Endothelial cell of umbilical vein (primary cell): ENCODE measurements at regions not wholly inside any gene's neighbourhood (a gene's known extent, or its start where the extent isn't known, plus 50 kb on each side); places are given as distances from the start of the nearest gene placed in this dataset.

ENCODE experiments used
- BruUV-seq: library from RNA; stranded (reverse); fragments of 400-500 nt; replicated peaks from 2 replicates; lab custom pipeline; 2021; lab: Mats Ljungman, UMichigan
- CTCF ChIA-PET: fragments of 300-600, 350-600 bp; sonication (Branson Sonifier 250); formaldehyde crosslinking; loops from one replicate; lab custom pipeline; 2021; ENCODE audit warnings: antibody characterized with exemption, inconsistent platforms; lab: Charles Lee
- POLR2A ChIA-PET: fragments of 300-600, 350-600 bp; sonication (Branson Sonifier 250); formaldehyde crosslinking; loops from one replicate; lab custom pipeline; 2021; ENCODE audit warnings: antibody characterized with exemption, inconsistent platforms; lab: Charles Lee
- DNase-seq: peaks from one replicate; pipeline ENCODE4 v3.0.0-alpha.2; 2011; ENCODE audit warnings: low read depth, low spot score
- FAIRE-seq: peaks from 2 replicates; lab custom pipeline; 2011; peaks lifted over from hg19 to GRCh38; lab: Jason Lieb, UNC
- H2AFZ ChIP-seq: 2 replicates; pipeline ENCODE4 v1.6.0; 2012; ENCODE audit warnings: low read depth, low read length, control low read depth, inconsistent platforms
- H3K27ac ChIP-seq: 2 replicates; pipeline ENCODE4 v1.5.1; 2011; ENCODE audit warnings: low read depth, mild to moderate bottlenecking, control low read depth, low read length, moderate library complexity; ENCODE audit not compliant: insufficient read depth
- H3K27me3 ChIP-seq, 2 experiments: 2 replicates each; pipeline versions ENCODE4 v1.6.0 to v1.6.1; 2011; ENCODE audit warnings: low read length in 2 of 2, mixed read lengths in 1 of 2; ENCODE audit not compliant: control insufficient read depth in 2 of 2, insufficient read depth in 2 of 2
- H3K36me3 ChIP-seq, 2 experiments: 2 replicates in 1 of 2; 3 replicates in 1 of 2; pipeline ENCODE4 v1.5.1; 2011; ENCODE audit warnings: low read length in 2 of 2, mild to moderate bottlenecking in 1 of 2, moderate library complexity in 1 of 2; ENCODE audit not compliant: control insufficient read depth in 2 of 2, insufficient read depth in 2 of 2; ENCODE audit errors: extremely low read depth in 1 of 2
- H3K4me1 ChIP-seq: 3 replicates; pipeline ENCODE4 v1.5.1; 2011; ENCODE audit warnings: mild to moderate bottlenecking, low read length; ENCODE audit not compliant: control insufficient read depth, insufficient read depth; ENCODE audit errors: extremely low read depth
- H3K4me2 ChIP-seq: 2 replicates; pipeline ENCODE4 v1.6.1; 2011; ENCODE audit warnings: low read length, control low read depth, mixed read lengths; ENCODE audit not compliant: insufficient read depth
- H3K4me3 ChIP-seq, 3 experiments: fragments of 200-600 bp in 1 of 3; sonication (generic), shearing (Covaris generic) in 1 of 3; replicated peaks in 1 of 3; 2 replicates each; pipeline ENCODE4 v1.5.1; 2011 to 2016; ENCODE audit warnings: control low read depth in 3 of 3, low read length in 3 of 3, mild to moderate bottlenecking in 2 of 3, inconsistent platforms in 1 of 3, low read depth in 1 of 3, moderate library complexity in 1 of 3; ENCODE audit not compliant: insufficient read depth in 1 of 3
- H3K79me2 ChIP-seq: 2 replicates; pipeline ENCODE4 v1.6.0; 2012; ENCODE audit warnings: low read length, inconsistent platforms; ENCODE audit not compliant: control insufficient read depth, insufficient read depth
- H3K9ac ChIP-seq: replicated peaks from 2 replicates; pipeline ENCODE3; 2011; ENCODE audit warnings: low read length, control low read depth; ENCODE audit not compliant: insufficient read depth; ENCODE audit errors: extremely low read depth
- H3K9me1 ChIP-seq: replicated peaks from 3 replicates; pipeline ENCODE4 v1.6.0; 2011; ENCODE audit warnings: mild to moderate bottlenecking, low read length; ENCODE audit not compliant: control insufficient read depth, insufficient read depth; ENCODE audit errors: extremely low read depth
- H3K9me3 ChIP-seq: replicated peaks from 2 replicates; pipeline ENCODE4 v1.5.1; 2012; ENCODE audit warnings: low read length, inconsistent platforms; ENCODE audit not compliant: control insufficient read depth, insufficient read depth
- H4K20me1 ChIP-seq: replicated peaks from 2 replicates; pipeline ENCODE3; 2011; ENCODE audit warnings: mild to moderate bottlenecking, low read length; ENCODE audit not compliant: control insufficient read depth, insufficient read depth; ENCODE audit errors: extremely low read depth
- CTCF ChIP-seq, 2 donors: IDR thresholded peaks; 1 replicate in 1 of 2; 2 replicates in 1 of 2; pipeline ENCODE4 v1.5.1; 2011; ENCODE audit warnings: low read length in 2 of 2, mild to moderate bottlenecking in 2 of 2, moderate library complexity in 2 of 2, control low read depth in 1 of 2, inconsistent platforms in 1 of 2, low read depth in 1 of 2; ENCODE audit not compliant: insufficient read depth in 1 of 2; ENCODE audit errors: extremely low read depth in 1 of 2
- EZH2 ChIP-seq: IDR thresholded peaks from 2 replicates; pipeline ENCODE4 v1.6.1; 2012; ENCODE audit warnings: borderline replicate concordance, low read depth, mild to moderate bottlenecking, moderate library complexity, low read length, inconsistent platforms; ENCODE audit not compliant: severe bottlenecking
- FOS ChIP-seq: IDR thresholded peaks from 2 replicates; pipeline ENCODE4 v1.6.1; 2011; ENCODE audit warnings: mild to moderate bottlenecking, low read length, moderate library complexity, borderline replicate concordance; ENCODE audit not compliant: insufficient read depth
- GATA2 ChIP-seq: IDR thresholded peaks from 2 replicates; pipeline ENCODE4 v1.7.0; 2011; ENCODE audit warnings: low read depth, mild to moderate bottlenecking, moderate library complexity, mixed read lengths, low read length; ENCODE audit not compliant: insufficient read length, insufficient read depth
- JUN ChIP-seq: IDR thresholded peaks from 2 replicates; pipeline ENCODE4 v1.6.1; 2011; ENCODE audit warnings: borderline replicate concordance, low read depth; ENCODE audit not compliant: insufficient read length, insufficient read depth
- MYC ChIP-seq: IDR thresholded peaks from one replicate; pipeline ENCODE4 v1.6.1; 2011; ENCODE audit warnings: mild to moderate bottlenecking, low read depth, low read length
- POLR2A ChIP-seq: IDR thresholded peaks from 2 replicates; pipeline ENCODE4 v1.6.1; 2012; ENCODE audit warnings: low read depth, mild to moderate bottlenecking, control low read depth, low read length
- POLR2AphosphoS5 ChIP-seq: IDR thresholded peaks from 2 replicates; pipeline ENCODE4 v1.6.1; 2012; ENCODE audit warnings: low read depth, mild to moderate bottlenecking, control low read depth, low read length, moderate library complexity; ENCODE audit not compliant: insufficient read depth
- dilution Hi-C: fragments of 300-500 bp; cut with MboI; formaldehyde crosslinking; loops from one replicate; pipeline ENCODE4 v1.15.0; 2019; ENCODE audit warnings: low sequenced_read_pairs; ENCODE audit not compliant: extremely low pct_ligation_motif_present
- intact Hi-C: fragments of 100-400 bp; cut with micrococcal nuclease; formaldehyde crosslinking; loops from one replicate; pipeline ENCODE4 v1.10.0; 2022
- TF ChIP-seq, protein P1 (sequence below): IDR thresholded peaks from 2 replicates; pipeline ENCODE4 v1.6.1; 2011; ENCODE audit not compliant: insufficient read depth, insufficient read length

DNA sequence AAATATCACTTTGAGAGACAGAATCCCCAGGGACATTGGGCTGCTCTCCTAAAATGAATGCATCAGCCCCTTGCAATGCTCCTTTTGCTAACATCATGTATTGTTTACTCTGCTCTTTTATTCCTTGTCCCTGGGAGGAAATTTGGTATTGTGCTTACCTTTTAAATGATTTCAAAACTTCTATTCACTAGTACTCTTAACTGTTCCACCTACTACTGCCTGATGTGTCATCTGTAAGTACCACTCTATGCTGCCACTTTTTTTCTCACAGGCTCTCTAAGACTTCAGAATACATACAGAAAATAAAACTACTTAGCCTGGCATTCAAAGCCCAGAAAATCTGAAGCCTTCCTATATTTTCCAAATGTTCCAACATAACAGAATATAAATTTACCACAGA is 667.2 kb downstream of the BRINP1 start:
- H3K36me3 ChIP-seq: no peaks in the 10 kb centered on the region
- H3K27me3 ChIP-seq: no peaks in the 10 kb centered on the region
- dilution Hi-C loops (no loop called here), intact Hi-C loops (no loop called here)
- no peak overlapping the region for H3K4me3 ChIP-seq
- ChIA-PET POLR2A (no interaction called here), CTCF (no interaction called here)
- H4K20me1 ChIP-seq: no peaks in the 10 kb centered on the region
- BruUV-seq: no TSS peak
- no peaks in the 10 kb centered on the region for H3K9me3 ChIP-seq
- no peak for FAIRE-seq
- no peak overlapping the region for H3K27ac ChIP-seq
- H3K79me2 ChIP-seq: no peaks in the 10 kb centered on the region
- H3K9ac ChIP-seq: no peak overlapping the region
- H3K9me1 ChIP-seq: no peaks in the 10 kb centered on the region
- no peak overlapping the region for H2AFZ ChIP-seq
- no peaks in the 10 kb centered on the region for H3K4me1 ChIP-seq
- DNase-seq: no peak
- H3K4me2 ChIP-seq: no peak overlapping the region
- no peak for TF ChIP-seq CTCF (IDR thresholded peaks at IDR 0.05; ENCODE audit: extremely low read depth in 1 of 2, insufficient read depth in 1 of 2, low read depth in 1 of 2, low read length in 2 of 2)
- no peak for TF ChIP-seq EZH2
- TF ChIP-seq POLR2AphosphoS5: no peak
- no peak for TF ChIP-seq JUN
- TF ChIP-seq POLR2A: no peak
- TF ChIP-seq FOS: no peak
- TF ChIP-seq MYC: no peak
- TF ChIP-seq, protein P1, sequence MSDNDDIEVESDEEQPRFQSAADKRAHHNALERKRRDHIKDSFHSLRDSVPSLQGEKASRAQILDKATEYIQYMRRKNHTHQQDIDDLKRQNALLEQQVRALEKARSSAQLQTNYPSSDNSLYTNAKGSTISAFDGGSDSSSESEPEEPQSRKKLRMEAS: no peak
- TF ChIP-seq GATA2: no peak
